ENCODE measurements at regions not wholly inside any gene's neighbourhood (a gene's known extent, or its start where the extent isn't known, plus 50 kb on each side); places are given as distances from the start of the nearest gene placed in this dataset.
"Not testable (repeated sequence)": the region's sequence is repeated elsewhere in the genome, so short reads cannot be mapped to it uniquely, and the experiment has no call there.

- DNase-seq: no peak
These were observed 51.2 kb upstream of the RDX start for GRCh38 chr11:110347660-110348059.

GRCh38 chr11:110349138-110349996 lies 53.0 kb upstream of the RDX start:
- no peak for DNase-seq

GRCh38 chr11:110349997-110350383 lies 53.6 kb upstream of the RDX start:
- DNase-seq: not testable (repeated sequence)

GRCh38 chr11:110355011-110355744 lies 58.8 kb upstream of the RDX start:
- no peak for DNase-seq

- DNase-seq: no peak
These were observed 60.6 kb upstream of the RDX start for GRCh38 chr11:110356762-110357671.

GRCh38 chr11:110358336-110358735 lies 61.9 kb upstream of the RDX start:
- DNase-seq: no peak

- DNase-seq: not testable (repeated sequence)
These were observed 64.5 kb upstream of the RDX start for GRCh38 chr11:110360781-110361408.

- no peak for DNase-seq
These were observed 66.6 kb upstream of the RDX start for GRCh38 chr11:110362971-110363509.

- no peak for DNase-seq
These were observed 63.5 kb upstream of the FDX1 start for GRCh38 chr11:110366291-110366690.

GRCh38 chr11:110367571-110367970 lies 62.2 kb upstream of the FDX1 start:
- no peak for DNase-seq

GRCh38 chr11:110371084-110371483 lies 58.7 kb upstream of the FDX1 start:
- DNase-seq: no peak

GRCh38 chr11:110373051-110373702 lies 56.6 kb upstream of the FDX1 start:
- DNase-seq: no peak

- DNase-seq: no peak
These were observed 54.8 kb upstream of the FDX1 start for GRCh38 chr11:110374921-110375320.

- DNase-seq: no peak
These were observed 54.4 kb upstream of the FDX1 start for GRCh38 chr11:110375351-110375750.

GRCh38 chr11:110376021-110376420 lies 53.7 kb upstream of the FDX1 start:
- DNase-seq: no peak

- DNase-seq: peak; percentile 29
These were observed 52.9 kb upstream of the FDX1 start for GRCh38 chr11:110376711-110377324.

GRCh38 chr11:110377434-110377833 lies 52.3 kb upstream of the FDX1 start:
- DNase-seq: no peak

GRCh38 chr11:110379261-110379660 lies 50.5 kb upstream of the FDX1 start:
- DNase-seq: no peak

- DNase-seq: no peak
These were observed 49.8 kb upstream of the FDX1 start for GRCh38 chr11:110379936-110380335.

Measured in GDM1 (cell line).